Kidney epithelial cell (primary cell): ENCODE measurements at regions not wholly inside any gene's neighbourhood (a gene's known extent, or its start where the extent isn't known, plus 50 kb on each side); places are given as distances from the start of the nearest gene placed in this dataset.

Experiments used
- DNase-seq: peaks from one replicate; pipeline ENCODE4 v3.0.0-alpha.2; 2010; ENCODE audit warnings: low read depth
- H3K27me3 ChIP-seq: 2 replicates; pipeline ENCODE4 v1.6.0; 2011; ENCODE audit warnings: low read length; ENCODE audit not compliant: control insufficient read depth, insufficient read depth
- H3K36me3 ChIP-seq: 2 replicates; pipeline ENCODE4 v1.5.1; 2011; ENCODE audit warnings: low read length; ENCODE audit not compliant: control insufficient read depth, insufficient read depth
- H3K4me3 ChIP-seq: 2 replicates; pipeline ENCODE4 v1.5.1; 2011; ENCODE audit warnings: low read depth, mild to moderate bottlenecking, control low read depth, low read length
- CTCF ChIP-seq: IDR thresholded peaks from 2 replicates; pipeline ENCODE4 v1.5.1; 2011; ENCODE audit warnings: mild to moderate bottlenecking, moderate library complexity, low read length, control low read depth, inconsistent platforms; ENCODE audit not compliant: insufficient read depth, poor library complexity, severe bottlenecking

DNA sequence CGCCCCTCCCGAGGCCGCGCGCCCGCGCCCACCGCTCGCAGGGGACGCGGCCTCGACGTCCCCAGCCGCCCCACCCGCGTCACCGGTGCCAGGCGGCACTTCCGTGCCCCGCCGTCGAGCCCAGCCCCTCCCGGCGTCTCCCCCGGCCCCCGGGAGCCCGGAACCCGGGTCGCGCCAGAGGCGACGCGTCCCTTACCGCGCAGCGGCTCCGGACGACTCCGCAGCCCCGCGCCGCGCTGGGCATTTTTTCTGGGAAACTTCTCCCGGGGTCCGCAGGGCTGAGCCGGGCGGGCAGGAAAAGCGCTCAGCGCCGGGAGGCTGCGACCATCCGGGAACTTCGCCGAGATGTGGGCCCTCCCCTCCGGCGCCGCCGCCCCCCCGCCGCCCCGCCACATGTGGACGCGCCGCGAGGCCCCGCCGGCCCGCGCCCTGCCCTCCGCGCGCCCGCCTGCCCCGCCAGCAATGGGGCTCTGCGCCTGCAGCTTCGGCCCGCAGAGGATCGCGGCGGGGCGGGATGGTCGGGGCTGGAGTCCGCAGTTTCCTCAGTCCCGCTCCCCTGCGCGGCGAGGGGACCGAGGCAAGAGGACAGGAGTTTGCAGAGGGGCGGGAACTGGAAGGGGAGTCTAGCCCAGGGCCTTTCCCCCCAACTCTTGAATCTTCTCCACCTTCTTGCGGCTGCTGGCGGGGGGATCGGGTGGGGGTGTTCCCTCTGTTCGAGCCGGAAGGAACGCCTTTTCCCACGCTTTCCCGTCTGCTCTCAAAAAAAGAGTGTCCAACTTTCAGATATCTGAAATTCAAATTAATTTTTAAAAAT lies 81.5 kb downstream of the CHRNA1 start:
- TF ChIP-seq CTCF: no peak
- no peak for DNase-seq
- Histone ChIP-seq H3K4me3 (peak overlapping the region; percentile 87), H3K27me3 (peaks cover 2% of the 10 kb centered on the region), H3K36me3 (no peaks in the 10 kb centered on the region)

DNA sequence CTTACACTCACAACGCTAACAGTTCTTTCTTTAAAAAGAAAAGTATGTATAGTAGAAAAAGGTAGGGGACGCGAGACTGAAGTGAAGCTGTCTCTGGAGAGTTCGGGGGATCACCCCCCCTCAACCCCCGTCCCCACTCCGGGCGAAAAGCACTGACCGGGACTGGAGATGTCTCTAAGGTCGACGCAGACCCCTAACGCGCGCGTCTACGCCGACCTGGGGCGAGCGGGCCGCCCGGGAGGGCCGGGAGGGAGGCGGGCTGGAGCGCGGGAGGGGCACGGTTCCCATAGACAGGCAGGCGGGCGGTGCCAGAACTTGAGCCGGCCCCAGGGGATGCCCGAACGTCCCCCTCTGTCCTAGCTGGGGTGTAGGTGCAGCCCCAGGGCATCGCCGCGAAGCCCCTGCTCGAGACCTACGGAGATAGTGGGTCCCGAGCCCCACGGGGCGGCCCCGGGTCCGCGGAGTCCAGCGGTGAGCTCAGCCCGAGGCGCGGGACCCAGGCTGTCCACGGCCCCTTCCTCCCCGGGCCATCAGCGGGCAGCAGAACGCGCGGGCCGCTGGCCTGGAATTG lies 82.2 kb downstream of the CHRNA1 start:
- Histone ChIP-seq H3K27me3 (peaks cover 2% of the 10 kb centered on the region), H3K36me3 (no peaks in the 10 kb centered on the region), H3K4me3 (peak overlapping the region; percentile 87)
- no peak for TF ChIP-seq CTCF
- no peak for DNase-seq

- Histone ChIP-seq H3K4me3 (peak overlapping the region; percentile 87), H3K27me3 (peaks cover 2% of the 10 kb centered on the region), H3K36me3 (no peaks in the 10 kb centered on the region)
- no peak for DNase-seq
- no peak for TF ChIP-seq CTCF
Measured at GRCh38 chr2:174681099-174682006, 82.9 kb downstream of the CHRNA1 start.

DNA sequence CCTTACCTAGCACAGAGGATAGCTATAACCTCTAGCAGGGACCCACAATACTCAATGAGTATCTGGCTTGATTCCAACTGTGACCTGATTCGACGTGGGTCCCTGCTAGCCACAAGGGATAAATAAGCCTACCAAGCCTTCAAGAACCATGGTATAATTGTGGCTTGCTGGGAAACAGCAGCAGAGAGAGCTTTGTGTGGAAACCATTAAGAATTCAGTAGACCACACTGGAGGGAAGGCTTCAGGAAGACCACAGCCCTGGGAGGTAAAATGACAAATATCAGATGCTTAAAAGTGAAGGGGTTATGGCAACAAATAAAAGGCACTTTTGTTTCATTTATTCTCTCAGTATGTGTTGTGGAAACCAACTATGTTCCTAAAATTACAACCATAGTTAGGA lies 82.6 kb upstream of the WIPF1 start:
- TF ChIP-seq CTCF: no peak
- Histone ChIP-seq H3K27me3 (peaks cover 2% of the 10 kb centered on the region), H3K4me3 (no peak overlapping the region), H3K36me3 (no peaks in the 10 kb centered on the region)
- no peak for DNase-seq

- Histone ChIP-seq H3K36me3 (no peaks in the 10 kb centered on the region), H3K4me3 (no peak overlapping the region), H3K27me3 (no peaks in the 10 kb centered on the region)
- no peak for TF ChIP-seq CTCF
- no peak for DNase-seq
Measured at GRCh38 chr2:174678395-174678794, 80.8 kb upstream of the WIPF1 start.
